ENCODE measurements at regions not wholly inside any gene's neighbourhood (a gene's known extent, or its start where the extent isn't known, plus 50 kb on each side); places are given as distances from the start of the nearest gene placed in this dataset.
"Not testable (repeated sequence)": the region's sequence is repeated elsewhere in the genome, so short reads cannot be mapped to it uniquely, and the experiment has no call there.

DNA sequence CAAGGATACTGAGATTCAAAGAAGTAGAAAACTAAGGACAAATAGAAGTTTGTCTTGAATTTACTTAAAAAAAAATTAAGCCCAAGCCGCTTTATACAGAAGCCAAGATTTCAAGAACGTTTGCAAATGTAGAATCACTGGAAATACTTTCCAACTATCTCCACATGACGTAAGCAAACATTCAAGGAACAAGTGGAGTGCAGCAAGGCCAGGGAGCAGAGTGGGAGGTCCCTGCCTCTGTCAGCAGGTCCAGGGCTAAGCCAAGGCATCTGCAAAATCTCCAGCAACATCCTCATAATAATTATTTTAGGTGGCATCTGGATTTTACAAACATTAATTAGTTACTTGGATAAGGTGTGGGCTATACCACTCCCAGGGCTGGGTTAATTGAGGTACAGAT lies 60.1 kb upstream of the AKIRIN2 start:
- Histone ChIP-seq H3K4me1 (ENCODE audit: control insufficient read depth in 5 of 5, insufficient read depth in 5 of 5, low read length in 5 of 5) (peaks cover 0 to 5% (median 0%) of the 10 kb centered on the region in 5 donors), H3K27ac (ENCODE audit: low read depth, low read length) (no peak overlapping the region), H3K9ac (ENCODE audit: low read length in 5 of 5) (no peak overlapping the region), H3K27me3 (ENCODE audit: control insufficient read depth in 5 of 5, insufficient read depth in 4 of 5, low read length in 5 of 5) (no peaks in the 10 kb centered on the region), H3K4me3 (ENCODE audit: low read depth in 1 of 5, low read length in 5 of 5) (no peak overlapping the region), H3K36me3 (ENCODE audit: control insufficient read depth in 5 of 5, insufficient read depth in 5 of 5, low read length in 5 of 5) (no peaks in the 10 kb centered on the region), H3K9me3 (ENCODE audit: control insufficient read depth in 5 of 5, low read length in 5 of 5) (no peaks in the 10 kb centered on the region)

GRCh38 chr6:87757792-87758191 lies 55.8 kb upstream of the AKIRIN2 start:
- Histone ChIP-seq H3K4me3 (ENCODE audit: low read depth in 1 of 5, low read length in 5 of 5) (no peak overlapping the region), H3K36me3 (ENCODE audit: control insufficient read depth in 5 of 5, insufficient read depth in 5 of 5, low read length in 5 of 5) (no peaks in the 10 kb centered on the region), H3K4me1 (ENCODE audit: control insufficient read depth in 5 of 5, insufficient read depth in 5 of 5, low read length in 5 of 5) (peaks cover 0 to 6% (median 0%) of the 10 kb centered on the region in 5 donors), H3K27me3 (ENCODE audit: control insufficient read depth in 5 of 5, insufficient read depth in 4 of 5, low read length in 5 of 5) (no peaks in the 10 kb centered on the region), H3K9me3 (ENCODE audit: control insufficient read depth in 5 of 5, low read length in 5 of 5) (no peaks in the 10 kb centered on the region), H3K9ac (ENCODE audit: low read length in 5 of 5) (no peak overlapping the region), H3K27ac (ENCODE audit: low read depth, low read length) (no peak overlapping the region)

GRCh38 chr6:87756858-87757257 lies 54.8 kb upstream of the AKIRIN2 start:
- no peaks in the 10 kb centered on the region for H3K36me3 ChIP-seq (ENCODE audit: control insufficient read depth in 5 of 5, insufficient read depth in 5 of 5, low read length in 5 of 5)
- no peak overlapping the region for H3K9ac ChIP-seq (ENCODE audit: low read length in 5 of 5)
- H3K27me3 ChIP-seq (ENCODE audit: control insufficient read depth in 5 of 5, insufficient read depth in 4 of 5, low read length in 5 of 5): no peaks in the 10 kb centered on the region
- H3K9me3 ChIP-seq (ENCODE audit: control insufficient read depth in 5 of 5, low read length in 5 of 5): no peaks in the 10 kb centered on the region
- H3K4me3 ChIP-seq (ENCODE audit: low read depth in 1 of 5, low read length in 5 of 5): no peak overlapping the region
- no peak overlapping the region for H3K27ac ChIP-seq (ENCODE audit: low read depth, low read length)
- H3K4me1 ChIP-seq (ENCODE audit: control insufficient read depth in 5 of 5, insufficient read depth in 5 of 5, low read length in 5 of 5): peaks cover 0 to 6% (median 0%) of the 10 kb centered on the region in 5 donors

DNA sequence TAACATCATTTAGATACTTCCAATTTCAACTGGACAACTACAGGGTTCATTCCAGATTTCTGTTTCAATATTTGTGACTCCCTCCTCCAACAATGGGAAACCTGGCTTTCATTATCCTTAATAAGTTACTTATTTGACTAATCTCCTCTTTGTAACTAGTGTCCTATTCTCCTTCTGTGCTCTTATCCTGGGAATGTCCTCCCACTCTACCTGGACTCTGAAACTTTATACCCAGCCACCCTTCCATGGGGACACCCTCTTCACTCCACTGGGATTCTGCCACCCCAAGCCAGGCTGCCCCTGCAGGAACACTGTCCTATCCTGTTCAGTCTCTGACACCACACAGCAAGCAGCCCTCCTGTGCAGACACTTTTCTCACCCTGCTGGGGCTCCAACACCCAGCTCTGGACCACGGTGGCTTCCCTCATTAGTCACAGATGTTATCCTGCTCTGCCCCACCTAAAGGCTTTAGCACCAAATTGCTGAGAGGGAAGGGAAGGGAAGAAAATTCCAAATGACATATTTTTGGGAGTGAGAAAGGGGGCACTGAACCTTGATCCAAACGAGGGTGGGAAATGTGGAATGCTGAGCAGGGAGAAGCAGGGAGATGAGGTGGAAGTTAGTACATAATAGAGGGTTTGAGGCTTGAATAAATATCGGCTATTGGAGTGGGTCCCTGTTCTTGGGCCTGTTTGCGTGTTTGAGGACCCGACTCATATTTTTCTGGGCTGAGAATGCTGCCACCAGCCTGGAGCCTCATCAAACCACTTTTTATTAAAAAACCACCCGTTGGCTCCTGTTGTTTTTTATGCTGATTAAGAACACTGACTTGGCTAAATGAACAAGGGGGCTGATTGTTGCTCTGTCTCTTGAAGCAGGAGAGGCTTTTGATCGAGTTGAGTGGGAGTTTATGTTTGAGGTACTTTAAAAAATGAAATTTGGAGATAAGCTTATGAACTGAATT lies 54.0 kb upstream of the AKIRIN2 start:
- no peaks in the 10 kb centered on the region for H3K9me3 ChIP-seq (ENCODE audit: control insufficient read depth in 5 of 5, low read length in 5 of 5)
- H3K36me3 ChIP-seq (ENCODE audit: control insufficient read depth in 5 of 5, insufficient read depth in 5 of 5, low read length in 5 of 5): no peaks in the 10 kb centered on the region
- no peak overlapping the region for H3K27ac ChIP-seq (ENCODE audit: low read depth, low read length)
- H3K9ac ChIP-seq (ENCODE audit: low read length in 5 of 5): no peak overlapping the region
- H3K4me1 ChIP-seq (ENCODE audit: control insufficient read depth in 5 of 5, insufficient read depth in 5 of 5, low read length in 5 of 5): peaks cover 0 to 6% (median 0%) of the 10 kb centered on the region in 5 donors
- H3K27me3 ChIP-seq (ENCODE audit: control insufficient read depth in 5 of 5, insufficient read depth in 4 of 5, low read length in 5 of 5): no peaks in the 10 kb centered on the region
- no peak overlapping the region for H3K4me3 ChIP-seq (ENCODE audit: low read depth in 1 of 5, low read length in 5 of 5)

- peaks cover 0 to 4% (median 0%) of the 10 kb centered on the region in 5 donors for H3K4me1 ChIP-seq (ENCODE audit: control insufficient read depth in 5 of 5, insufficient read depth in 5 of 5, low read length in 5 of 5)
- H3K36me3 ChIP-seq (ENCODE audit: control insufficient read depth in 5 of 5, insufficient read depth in 5 of 5, low read length in 5 of 5): no peaks in the 10 kb centered on the region
- H3K9me3 ChIP-seq (ENCODE audit: control insufficient read depth in 5 of 5, low read length in 5 of 5): no peaks in the 10 kb centered on the region
- H3K27me3 ChIP-seq (ENCODE audit: control insufficient read depth in 5 of 5, insufficient read depth in 4 of 5, low read length in 5 of 5): no peaks in the 10 kb centered on the region
- H3K4me3 ChIP-seq (ENCODE audit: low read depth in 1 of 5, low read length in 5 of 5): no peak overlapping the region
- H3K27ac ChIP-seq (ENCODE audit: low read depth, low read length): no peak overlapping the region
- H3K9ac ChIP-seq (ENCODE audit: low read length in 5 of 5): no peak overlapping the region
Measured at GRCh38 chr6:87754828-87755227, 52.8 kb upstream of the AKIRIN2 start.

GRCh38 chr6:87753131-87753685 lies 51.2 kb upstream of the AKIRIN2 start:
- Histone ChIP-seq H3K9ac (ENCODE audit: low read length in 5 of 5) (no peak overlapping the region), H3K27me3 (ENCODE audit: control insufficient read depth in 5 of 5, insufficient read depth in 4 of 5, low read length in 5 of 5) (no peaks in the 10 kb centered on the region), H3K4me1 (ENCODE audit: control insufficient read depth in 5 of 5, insufficient read depth in 5 of 5, low read length in 5 of 5) (peaks cover 0 to 2% (median 0%) of the 10 kb centered on the region in 5 donors), H3K27ac (ENCODE audit: low read depth, low read length) (no peak overlapping the region), H3K36me3 (ENCODE audit: control insufficient read depth in 5 of 5, insufficient read depth in 5 of 5, low read length in 5 of 5) (no peaks in the 10 kb centered on the region), H3K9me3 (ENCODE audit: control insufficient read depth in 5 of 5, low read length in 5 of 5) (no peaks in the 10 kb centered on the region), H3K4me3 (ENCODE audit: low read depth in 1 of 5, low read length in 5 of 5) (no peak overlapping the region)

DNA sequence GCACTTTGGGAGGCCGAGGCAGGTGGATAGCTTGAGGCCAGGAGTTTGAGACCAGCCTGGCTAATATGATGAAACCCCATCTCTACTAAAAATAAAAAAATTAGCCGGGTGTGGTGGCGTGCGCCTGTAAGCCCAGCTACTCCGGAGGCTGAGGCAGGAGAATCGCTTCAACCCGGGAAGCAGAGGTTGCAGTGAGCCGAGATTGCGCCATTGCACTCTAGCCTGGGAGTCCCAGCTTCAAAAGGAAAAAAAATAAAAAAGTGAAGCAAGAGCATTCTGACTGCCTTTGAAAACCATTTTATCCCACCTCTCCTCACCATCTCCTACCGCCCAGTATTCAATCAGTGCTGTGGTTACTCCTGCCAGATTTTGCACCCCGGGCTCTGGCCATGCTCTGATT lies 50.5 kb upstream of the AKIRIN2 start:
- not testable (repeated sequence) for H3K27me3 ChIP-seq (ENCODE audit: control insufficient read depth in 5 of 5, insufficient read depth in 4 of 5, low read length in 5 of 5); H3K36me3 ChIP-seq (ENCODE audit: control insufficient read depth in 5 of 5, insufficient read depth in 5 of 5, low read length in 5 of 5); H3K27ac ChIP-seq (ENCODE audit: low read depth, low read length); H3K9me3 ChIP-seq (ENCODE audit: control insufficient read depth in 5 of 5, low read length in 5 of 5); H3K9ac ChIP-seq (ENCODE audit: low read length in 5 of 5); H3K4me1 ChIP-seq (ENCODE audit: control insufficient read depth in 5 of 5, insufficient read depth in 5 of 5, low read length in 5 of 5); H3K4me3 ChIP-seq (ENCODE audit: low read depth in 1 of 5, low read length in 5 of 5)
